AG04449 (cell line): ENCODE measurements at regions not wholly inside any gene's neighbourhood (a gene's known extent, or its start where the extent isn't known, plus 50 kb on each side); places are given as distances from the start of the nearest gene placed in this dataset.

Experiments
- CTCF ChIA-PET: fragments of 350-600 bp; formaldehyde crosslinking; extraction: SDS; loops from one replicate; lab custom pipeline; 2021; ENCODE audit warnings: antibody characterized with exemption; lab: Yijun Ruan, JAX
- POLR2A ChIA-PET: fragments of 400-600, 350-600 bp; formaldehyde crosslinking; extraction: SDS; loops from one replicate; lab custom pipeline; 2020; ENCODE audit warnings: antibody characterized with exemption, inconsistent platforms; lab: Yijun Ruan, JAX
- DNase-seq: peaks from one replicate; pipeline ENCODE4 v3.0.0-alpha.2; 2010; ENCODE audit warnings: low read depth, low spot score
- H3K4me3 ChIP-seq: 2 replicates; pipeline ENCODE4 v1.5.1; 2011; ENCODE audit warnings: low read depth, mild to moderate bottlenecking, control low read depth, low read length
- TF ChIP-seq, protein P1 (sequence below): IDR thresholded peaks from one replicate; pipeline ENCODE4 v1.5.1; 2011; ENCODE audit warnings: mild to moderate bottlenecking, moderate library complexity, low read length, control low read depth, inconsistent platforms; ENCODE audit not compliant: insufficient read depth; ENCODE audit errors: missing control alignments

DNA sequence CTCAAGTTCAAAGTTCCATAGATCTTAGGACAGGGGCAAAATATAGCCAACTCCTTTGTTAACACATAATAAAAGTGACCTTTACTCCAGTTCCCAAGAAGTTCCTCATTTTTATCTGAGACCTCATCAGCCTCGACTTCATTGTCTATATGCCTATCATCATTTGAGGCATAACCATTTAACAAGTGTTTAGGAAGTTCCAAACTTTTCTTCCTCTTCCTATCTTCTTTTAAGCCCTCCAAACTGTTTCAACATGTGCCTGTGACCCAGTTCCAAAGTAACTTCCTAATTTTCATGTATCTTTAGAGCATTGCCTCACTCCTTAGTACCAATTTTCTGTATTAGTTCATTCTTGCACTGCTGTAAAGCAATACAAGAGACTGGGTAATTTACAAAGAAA lies 569.1 kb downstream of the ANKRD7 start:
- DNase-seq, result no peak
- ChIA-PET POLR2A (no interaction called here), CTCF (no interaction called here)
- H3K4me3 ChIP-seq, result no peak overlapping the region
- TF ChIP-seq, protein P1, sequence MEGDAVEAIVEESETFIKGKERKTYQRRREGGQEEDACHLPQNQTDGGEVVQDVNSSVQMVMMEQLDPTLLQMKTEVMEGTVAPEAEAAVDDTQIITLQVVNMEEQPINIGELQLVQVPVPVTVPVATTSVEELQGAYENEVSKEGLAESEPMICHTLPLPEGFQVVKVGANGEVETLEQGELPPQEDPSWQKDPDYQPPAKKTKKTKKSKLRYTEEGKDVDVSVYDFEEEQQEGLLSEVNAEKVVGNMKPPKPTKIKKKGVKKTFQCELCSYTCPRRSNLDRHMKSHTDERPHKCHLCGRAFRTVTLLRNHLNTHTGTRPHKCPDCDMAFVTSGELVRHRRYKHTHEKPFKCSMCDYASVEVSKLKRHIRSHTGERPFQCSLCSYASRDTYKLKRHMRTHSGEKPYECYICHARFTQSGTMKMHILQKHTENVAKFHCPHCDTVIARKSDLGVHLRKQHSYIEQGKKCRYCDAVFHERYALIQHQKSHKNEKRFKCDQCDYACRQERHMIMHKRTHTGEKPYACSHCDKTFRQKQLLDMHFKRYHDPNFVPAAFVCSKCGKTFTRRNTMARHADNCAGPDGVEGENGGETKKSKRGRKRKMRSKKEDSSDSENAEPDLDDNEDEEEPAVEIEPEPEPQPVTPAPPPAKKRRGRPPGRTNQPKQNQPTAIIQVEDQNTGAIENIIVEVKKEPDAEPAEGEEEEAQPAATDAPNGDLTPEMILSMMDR, result no peak

DNA sequence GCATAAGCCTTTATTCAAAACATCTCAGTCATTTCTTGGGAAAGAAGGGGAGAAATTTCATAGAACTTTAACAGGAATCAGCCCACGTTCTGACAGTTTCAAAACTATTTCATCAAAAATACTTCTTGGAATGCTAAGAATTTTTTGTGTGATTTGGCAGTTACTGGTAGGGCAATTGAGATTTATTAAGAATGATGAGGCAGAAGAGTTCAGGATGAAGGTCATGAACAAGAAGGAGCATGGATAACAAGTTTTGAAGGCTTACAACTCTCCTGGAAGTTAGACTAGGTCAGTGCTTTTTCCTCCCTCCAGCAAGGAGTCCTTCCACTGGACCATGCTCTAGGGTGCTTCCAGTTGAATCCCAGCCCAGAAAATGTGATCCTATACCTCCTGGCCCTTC lies 569.9 kb downstream of the ANKRD7 start:
- no peak overlapping the region for H3K4me3 ChIP-seq
- TF ChIP-seq, protein P1, result no peak
- DNase-seq, result no peak
- ChIA-PET POLR2A (no interaction called here), CTCF (no interaction called here)

DNA sequence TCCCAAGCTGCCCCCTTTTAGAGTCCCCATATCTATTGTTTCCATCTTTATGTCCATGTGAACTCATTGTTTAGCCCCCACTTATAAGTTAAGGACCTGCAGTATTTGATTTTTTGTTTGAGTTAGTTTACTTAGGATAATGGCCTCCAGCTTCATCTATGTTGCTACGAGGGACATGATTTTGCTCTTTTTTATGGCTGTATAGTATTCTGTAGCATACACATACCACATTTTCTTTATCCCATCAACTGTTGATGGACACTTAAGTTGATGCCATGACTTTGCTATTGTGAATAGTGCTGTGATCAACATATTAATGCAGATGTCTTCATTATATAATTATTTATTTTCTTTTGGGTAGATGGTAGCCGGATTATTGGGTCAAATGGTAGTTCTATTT lies 576.9 kb downstream of the ANKRD7 start:
- TF ChIP-seq, protein P1, result no peak
- H3K4me3 ChIP-seq, result no peak overlapping the region
- POLR2A ChIA-PET, result no interaction called here
- CTCF ChIA-PET, result no interaction called here
- no peak for DNase-seq

GRCh38 chr7:118802726-118803125 lies 578.2 kb downstream of the ANKRD7 start:
- TF ChIP-seq, protein P1, result no peak
- CTCF ChIA-PET, result no interaction called here
- no peak overlapping the region for H3K4me3 ChIP-seq
- POLR2A ChIA-PET, result no interaction called here
- no peak for DNase-seq

DNA sequence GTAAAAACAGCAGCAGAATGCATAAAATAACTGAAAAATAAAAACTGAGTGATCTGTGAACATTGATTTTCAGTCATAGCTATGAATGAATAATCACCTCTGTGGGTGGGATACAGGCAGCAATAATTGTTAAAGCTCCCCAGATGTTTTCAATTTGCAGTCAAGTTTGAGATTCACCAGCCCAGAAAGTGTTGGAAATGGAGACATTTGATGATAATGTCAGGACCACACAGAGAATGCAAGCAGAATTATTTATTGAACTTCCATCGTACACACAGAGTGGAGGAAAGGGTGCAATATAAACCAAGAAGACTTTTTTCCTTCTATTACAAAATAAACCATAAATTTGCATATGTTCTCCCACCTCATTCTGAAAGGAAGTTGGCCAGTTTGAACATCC lies 601.7 kb downstream of the ANKRD7 start:
- POLR2A ChIA-PET, result no interaction called here
- CTCF ChIA-PET, result no interaction called here
- no peak for DNase-seq
- TF ChIP-seq, protein P1, result no peak
- no peak overlapping the region for H3K4me3 ChIP-seq

DNA sequence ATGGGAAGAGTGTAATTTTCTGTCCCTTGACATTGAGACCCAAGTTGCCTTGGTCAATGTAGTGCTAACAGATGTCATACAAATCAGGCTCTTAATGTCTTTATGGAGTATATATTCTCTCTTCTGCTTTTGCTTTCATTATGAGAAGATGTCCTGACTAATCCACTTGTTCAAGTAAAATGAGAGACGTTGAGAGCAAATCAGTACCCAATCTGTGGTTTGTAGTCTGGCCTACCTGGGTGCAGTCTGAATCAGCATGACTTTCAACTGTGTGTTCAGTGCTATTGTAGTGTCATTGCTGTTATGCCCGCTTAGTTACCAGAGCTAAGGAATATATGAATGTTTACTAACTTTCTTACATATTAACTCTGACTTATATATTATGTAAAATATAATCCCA lies 612.4 kb downstream of the ANKRD7 start:
- TF ChIP-seq, protein P1, result no peak
- no peak overlapping the region for H3K4me3 ChIP-seq
- CTCF ChIA-PET, result no interaction called here
- POLR2A ChIA-PET, result no interaction called here
- DNase-seq, result no peak

DNA sequence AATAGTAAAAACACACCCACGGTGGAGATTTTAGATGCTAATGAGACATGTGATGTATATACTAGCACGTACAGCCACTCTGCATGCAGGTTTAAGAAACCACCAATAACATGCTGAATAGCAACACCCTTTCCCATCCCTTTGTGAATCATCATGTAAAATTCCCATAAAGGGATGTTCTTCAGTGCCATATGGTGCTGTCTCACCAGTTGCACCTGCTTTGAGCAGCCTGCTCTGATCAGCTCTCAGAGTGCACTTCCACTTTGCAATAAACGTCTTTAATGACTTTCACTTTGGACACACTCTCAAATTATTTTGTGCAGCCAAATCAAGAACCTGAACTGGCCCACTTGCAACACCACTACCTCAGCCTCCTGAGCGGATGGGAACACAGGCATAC lies 615.0 kb downstream of the ANKRD7 start:
- POLR2A ChIA-PET, result no interaction called here
- no peak overlapping the region for H3K4me3 ChIP-seq
- CTCF ChIA-PET, result no interaction called here
- DNase-seq, result no peak
- TF ChIP-seq, protein P1, result no peak
